Stimulated activated CD4-positive, alpha-beta T cell treated with anti-CD3 and anti-CD28 coated beads, TNF-alpha, amount 100 ng/mL, for 24 hours (primary cell): ENCODE measurements at regions not wholly inside any gene's neighbourhood (a gene's known extent, or its start where the extent isn't known, plus 50 kb on each side); places are given as distances from the start of the nearest gene placed in this dataset.

Experiments used
- DNase-seq, 3 experiments: peaks; one replicate each; pipeline ENCODE4 v3.0.0-alpha.2; 2020; ENCODE audit warnings: low read depth in 3 of 3

DNA sequence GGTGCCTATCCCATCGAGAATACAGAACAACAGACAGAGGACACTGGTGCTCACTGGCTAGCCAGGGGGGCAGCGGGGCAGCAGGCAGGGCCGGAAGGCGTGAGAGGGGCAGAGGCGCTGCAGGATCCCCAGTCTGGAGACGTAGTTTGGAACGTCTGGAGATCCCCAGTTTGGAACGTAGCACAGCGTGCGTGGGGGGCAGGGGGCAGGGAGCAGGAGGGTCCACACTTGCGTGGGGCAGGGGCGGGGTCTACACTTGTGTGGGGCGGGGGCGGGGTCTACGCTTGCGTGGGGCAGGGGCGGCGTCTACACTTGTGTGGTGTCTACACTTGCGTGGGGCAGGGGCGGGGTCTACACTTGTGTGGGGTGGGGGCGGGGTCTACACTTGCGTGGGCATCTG lies 107.2 kb downstream of the DACT2 start:
- DNase-seq, result no peak

DNA sequence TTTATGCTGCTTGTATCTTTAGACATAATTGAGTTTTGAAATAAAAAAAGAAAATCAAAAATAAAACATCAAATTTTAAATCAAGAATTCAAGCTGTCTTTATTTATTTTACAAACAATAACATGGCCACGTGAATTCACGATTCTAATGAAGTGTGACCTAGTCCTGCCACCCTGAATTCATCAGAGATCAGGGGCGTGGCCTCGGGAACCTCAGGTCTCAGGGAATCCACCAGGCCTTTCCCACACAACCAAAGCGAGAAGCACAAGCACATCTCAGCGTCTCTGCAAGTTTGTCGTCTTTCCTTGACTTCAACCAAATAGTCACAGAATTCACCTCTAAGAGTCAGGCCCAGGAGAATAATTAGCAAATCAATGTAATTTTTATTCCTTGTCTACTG lies 107.9 kb downstream of the DACT2 start:
- DNase-seq, result no peak

DNA sequence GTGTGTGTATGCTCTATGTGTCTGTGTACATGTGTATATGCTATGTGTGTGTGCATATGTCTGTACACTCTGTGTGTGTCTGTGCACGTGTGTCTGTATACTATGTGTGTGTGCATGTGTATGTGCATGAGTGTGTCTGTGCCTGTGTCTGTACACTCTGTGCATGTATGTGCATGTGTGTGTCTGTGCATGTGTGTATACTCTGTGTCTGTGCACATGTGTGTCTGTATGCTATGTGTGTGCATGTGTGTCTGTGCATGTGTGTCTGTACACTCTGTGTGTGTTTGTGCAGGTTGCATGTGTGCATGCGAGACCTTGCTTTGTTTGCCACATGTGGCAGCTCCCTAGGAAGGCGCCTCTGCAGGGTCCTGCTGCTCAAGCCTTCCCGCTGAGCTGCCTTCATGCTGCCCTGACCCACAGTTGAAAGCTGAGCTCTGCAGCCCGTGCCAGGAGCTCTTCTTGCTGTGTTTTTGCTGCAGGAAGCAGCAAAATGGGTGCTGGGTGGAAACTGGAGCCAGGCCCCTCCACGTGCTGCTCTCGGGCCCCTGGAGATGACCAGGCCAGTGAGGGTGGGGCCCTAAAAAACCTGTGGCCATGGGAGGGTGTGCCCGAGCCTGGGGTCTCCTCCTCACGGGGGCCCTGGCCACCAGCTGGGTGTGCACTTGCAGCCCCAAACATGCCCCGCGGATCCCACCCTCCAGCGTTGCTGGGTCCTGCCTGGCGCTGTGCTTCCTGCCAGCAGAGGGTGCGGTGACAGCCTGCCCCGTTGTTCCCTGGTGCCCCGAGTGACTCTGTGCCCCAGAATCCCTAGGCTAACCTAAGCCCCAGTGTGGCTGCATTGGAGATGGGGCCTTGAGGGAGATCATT lies 109.1 kb downstream of the DACT2 start:
- DNase-seq, result no peak

DNA sequence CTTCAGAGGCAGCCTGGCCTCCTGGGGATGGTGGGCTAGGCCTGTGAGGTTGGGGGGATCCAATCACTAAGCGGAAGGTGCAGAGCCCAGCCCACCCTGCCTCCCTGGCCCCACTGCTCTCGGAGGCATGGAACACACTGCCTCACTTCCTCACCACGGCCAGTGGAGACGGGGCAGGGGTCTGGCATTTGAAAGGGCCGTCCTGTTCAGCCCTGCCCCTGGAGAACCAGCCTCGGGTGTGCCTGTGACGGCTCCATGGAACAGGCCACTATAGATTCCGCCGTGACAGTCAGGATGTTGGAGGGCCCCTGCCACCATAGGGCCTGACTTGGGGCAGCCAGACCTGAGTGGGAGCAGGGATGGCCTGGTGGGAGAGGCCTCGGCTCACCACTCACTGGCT lies 110.2 kb downstream of the DACT2 start:
- no peak for DNase-seq

DNA sequence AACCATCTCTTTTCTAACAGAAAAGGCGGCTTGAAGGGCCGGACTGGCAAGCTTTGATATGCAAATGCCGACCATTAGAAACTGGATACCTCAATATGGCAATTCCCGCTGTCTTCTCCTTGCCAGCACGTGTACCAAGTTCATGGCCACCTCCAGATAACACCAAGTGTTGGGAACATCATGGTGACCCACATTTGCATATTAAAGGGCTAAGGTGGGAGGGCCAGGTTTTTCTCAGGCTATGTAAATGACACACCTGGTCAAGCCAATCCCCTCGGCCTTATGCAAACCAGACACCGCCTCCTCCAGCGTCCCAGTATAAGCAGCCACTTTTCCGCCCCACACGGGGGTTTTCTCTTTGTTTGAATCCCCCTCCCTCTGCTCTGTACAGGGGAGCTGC lies 110.7 kb downstream of the DACT2 start:
- no peak for DNase-seq

DNA sequence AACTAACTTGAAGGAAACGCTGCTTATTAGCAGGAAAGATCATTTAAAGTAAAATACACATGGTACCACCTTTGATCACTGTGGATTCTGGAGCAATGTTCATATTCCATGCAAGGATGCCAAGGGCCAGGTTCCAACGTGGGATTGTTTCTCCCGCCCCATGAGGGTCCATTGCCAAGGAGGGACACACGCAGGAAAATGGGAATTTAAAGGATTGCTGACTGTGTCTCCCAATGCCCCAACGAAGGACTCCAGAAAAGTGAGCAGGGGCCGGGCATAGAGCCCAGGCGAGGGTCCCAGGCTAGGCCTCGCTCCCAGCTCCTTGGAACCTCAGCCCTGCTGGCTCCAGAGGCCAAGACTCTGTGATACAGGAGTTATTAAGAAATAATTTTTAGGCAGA lies 111.2 kb downstream of the DACT2 start:
- no peak for DNase-seq

DNA sequence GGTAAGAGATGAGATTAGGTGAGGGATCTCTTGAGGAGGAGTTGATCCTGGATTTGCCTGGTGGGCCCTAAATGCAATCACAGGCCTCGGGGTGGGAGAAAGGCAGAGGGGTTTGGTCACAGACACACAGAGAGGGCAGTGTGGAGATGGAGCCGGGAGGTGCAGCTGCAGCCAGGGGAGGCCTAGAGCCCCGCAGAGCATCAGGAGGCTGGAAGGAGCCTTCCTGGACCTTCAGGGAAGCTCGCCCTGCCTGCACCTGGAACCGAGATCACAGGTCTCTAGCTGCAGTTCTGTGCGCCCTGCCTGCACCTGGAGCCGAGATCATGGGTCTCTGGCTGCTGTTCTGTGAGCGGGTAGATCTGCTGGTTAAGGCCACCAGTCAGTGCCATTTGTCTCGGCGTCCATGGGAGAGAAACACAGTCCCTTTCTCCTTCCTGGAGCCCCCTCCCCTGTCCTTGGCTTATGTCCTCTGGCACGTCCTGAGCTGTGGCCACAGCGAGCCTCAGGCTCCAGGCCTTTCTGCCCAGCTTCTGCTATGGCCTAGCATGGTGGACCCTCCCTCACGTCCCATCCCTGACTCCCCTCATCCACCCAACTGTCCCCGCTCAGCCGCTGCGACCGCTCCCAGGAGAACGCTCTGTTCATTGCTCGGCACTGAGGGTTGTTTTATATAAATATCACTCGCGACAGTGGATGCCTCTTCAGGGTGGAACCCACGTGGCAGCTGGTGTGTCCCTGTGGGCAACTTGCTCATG lies 112.0 kb downstream of the DACT2 start:
- no peak for DNase-seq

DNA sequence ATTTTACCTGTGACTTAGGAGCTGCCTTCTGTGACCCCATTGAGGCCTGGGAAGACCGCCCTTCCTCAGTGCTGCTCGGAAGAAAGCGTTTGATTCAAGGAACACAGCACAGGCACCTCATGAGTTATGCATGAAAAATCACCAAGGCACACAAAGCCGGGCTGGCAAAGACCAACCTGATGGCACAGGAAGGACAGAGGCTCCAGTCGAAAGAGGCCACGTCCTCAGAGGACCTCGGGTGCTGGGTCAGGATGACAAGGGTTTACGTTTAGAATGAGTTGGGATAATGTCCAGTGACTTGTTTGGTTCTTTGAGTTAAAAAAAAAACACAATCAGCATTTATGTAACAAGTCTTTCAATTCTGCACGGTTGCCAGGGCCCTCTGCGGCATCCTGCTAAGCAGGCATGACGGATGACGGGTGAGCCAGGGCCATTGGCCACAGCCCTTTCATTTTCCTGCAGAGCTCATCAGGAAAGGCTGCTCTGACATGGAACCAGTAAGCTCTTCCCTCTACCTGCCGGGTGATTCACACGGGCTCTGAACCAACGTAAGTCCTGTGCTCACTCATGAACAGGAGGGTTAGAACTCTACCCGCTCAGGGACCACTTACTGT lies 112.8 kb downstream of the DACT2 start:
- DNase-seq, result no peak

- no peak for DNase-seq
Measured at GRCh38 chr6:168206186-168206585, 113.4 kb downstream of the DACT2 start.

DNA sequence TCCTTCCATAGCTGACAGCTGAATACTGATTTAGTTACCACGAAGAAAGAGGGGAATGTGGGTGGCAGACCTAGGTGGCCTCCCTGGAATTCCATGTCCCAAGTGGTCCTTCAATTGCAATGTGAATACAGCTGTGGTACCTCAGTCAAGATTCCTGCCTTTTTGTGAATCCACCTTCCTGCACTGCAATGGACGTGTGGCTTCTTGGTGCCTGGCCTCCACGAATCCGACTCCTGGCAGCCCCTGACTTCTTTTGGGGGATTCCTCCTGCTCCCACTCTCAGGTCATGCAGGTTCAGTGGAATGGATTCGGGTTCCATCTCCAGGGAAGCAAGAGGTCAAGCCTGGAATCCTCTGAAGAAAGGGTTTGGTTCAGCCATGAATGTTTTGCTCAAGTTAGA lies 117.8 kb downstream of the DACT2 start:
- no peak for DNase-seq

DNA sequence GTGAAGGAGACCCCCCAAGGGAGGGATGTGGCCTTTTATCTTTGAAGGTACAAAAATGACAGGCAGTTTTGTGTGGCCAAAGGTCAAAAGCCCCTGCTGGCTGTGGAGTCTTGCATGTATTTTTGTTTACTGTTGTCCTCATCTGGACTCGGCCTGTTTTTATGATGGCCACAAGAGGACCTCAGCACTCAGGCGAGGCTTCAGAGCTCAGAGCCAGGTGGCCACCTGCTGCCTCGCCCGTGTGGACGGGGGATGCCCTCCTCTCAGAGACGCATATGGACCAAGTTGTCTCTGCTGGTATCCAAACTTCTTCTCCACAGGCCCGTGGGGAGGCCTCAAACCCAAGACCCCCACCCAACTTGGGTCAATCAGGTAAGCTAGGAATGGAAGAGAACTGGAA lies 118.2 kb downstream of the DACT2 start:
- no peak for DNase-seq

- DNase-seq, result no peak
Measured at GRCh38 chr6:168200571-168201134, 118.9 kb downstream of the DACT2 start.

DNA sequence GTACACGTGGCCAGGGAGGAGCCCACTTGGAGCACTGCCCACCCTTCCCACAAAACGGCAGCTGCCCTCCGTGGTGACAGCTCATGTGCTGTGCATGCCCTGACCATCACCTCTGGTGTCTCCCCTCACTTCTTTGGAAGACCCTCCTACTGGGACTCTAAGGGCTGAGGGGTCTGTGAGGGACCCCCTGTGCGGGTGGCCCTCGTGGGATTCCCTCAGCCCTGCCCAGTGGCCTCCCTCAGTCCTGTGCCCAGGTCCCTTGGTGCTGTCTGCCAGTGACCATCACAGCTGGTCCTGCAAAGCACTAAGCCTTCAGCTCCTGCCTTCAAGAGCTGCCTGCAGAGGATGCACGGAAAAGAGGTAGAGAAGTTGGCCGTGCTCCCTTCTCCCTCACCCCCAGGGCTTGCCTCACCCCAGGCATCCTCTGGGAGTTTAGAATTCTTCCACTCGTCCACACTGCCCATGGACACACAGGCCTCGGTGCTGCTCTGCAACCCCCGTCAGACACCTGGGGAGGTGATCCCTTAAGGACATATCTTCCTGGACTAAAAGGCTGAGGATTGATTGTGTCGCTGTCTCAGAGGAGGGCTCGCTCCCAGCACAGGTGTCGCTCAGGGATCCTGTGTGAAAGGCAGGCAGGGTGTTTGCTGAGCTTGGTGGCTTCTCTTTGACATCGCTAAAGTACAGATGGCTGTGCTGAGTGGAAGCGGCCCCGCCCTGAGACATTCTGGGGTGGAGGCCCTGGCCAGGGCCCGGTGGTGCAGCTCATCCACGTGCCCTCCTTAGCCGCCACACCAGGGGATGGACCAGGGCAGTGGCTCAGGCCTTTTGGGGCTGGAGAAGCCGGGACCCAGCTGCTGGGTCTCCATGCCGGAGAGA lies 119.5 kb upstream of the FRMD1 start:
- DNase-seq, result no peak

- DNase-seq, result no peak
Measured at GRCh38 chr6:168197636-168198301, 118.8 kb upstream of the FRMD1 start.

DNA sequence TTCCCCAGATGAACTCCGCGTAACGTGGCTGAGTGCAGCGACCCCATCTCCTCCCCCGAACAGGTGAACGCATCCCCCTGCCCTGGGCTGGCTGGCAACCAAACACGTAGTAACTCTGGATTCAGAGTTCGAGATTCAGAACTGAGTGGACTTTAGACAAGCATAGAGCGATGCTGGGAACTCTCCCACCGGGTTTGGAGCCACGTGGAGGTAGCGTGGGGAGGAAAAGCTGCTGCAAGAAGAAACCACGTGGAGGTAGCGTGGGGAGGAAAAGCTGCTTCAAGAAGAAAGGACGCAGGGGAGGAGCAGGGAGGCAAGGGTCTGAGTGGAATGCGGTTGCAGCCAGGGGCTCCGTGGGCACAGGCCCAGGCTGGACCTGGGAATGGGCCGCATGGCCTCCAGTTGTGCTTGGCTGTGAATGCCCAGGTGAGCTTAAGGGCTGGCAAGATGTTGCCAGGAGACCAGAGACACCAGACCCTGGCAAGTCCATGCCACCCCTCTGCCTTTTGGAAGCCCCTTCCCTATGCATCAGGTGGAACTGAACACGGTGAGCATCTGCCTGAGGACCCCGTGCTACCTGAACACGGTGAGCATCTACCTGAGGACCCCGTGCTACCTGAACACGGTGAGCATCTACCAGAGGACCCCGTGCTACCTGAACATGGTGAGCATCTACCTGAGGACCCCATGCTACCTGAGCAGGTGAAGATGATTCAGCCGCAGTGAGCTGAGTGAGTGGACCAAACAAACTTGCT lies 118.0 kb upstream of the FRMD1 start:
- DNase-seq, result no peak

DNA sequence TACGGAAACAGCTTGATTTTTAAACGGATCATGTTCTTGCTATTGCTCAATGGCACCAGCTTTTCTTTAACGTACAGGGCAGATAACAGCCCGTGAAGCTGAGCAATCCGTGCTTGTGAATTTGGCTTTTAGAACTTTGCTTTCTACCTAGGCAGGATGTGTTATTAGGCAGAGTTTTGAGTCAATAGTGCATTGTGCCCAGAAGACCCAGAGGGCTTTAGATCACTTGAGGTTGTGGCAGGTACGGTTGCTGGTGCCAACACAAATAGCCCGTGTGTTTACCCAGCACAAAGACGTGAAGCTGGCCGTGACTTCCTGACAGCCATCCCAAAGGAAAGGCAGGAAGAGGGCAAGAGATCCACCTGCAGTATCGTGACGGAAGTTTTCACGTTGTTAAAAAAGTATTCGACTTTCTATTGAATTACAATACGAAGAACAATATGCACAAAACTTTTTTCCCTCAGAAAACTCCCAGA lies 117.4 kb upstream of the FRMD1 start:
- DNase-seq, result no peak

DNA sequence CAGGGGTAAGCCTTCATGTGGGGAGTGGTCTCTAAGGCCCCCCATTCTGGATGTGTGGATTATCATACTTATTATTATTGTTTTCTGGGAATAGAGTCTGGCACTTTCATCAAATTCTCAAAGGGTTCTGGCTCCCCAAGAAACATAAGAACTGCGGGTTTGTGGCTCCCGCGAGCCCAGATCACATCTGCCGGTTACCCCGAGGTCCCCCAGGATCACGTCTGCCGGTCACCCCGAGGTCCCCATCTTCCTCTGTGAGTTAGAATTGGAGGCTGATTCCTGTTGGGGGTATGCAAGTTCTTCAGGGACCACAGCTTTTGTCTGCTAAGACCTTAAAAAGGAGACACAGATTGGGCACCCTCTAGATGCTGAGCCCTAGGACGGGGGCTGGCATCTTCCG lies 116.7 kb upstream of the FRMD1 start:
- DNase-seq, result no peak

DNA sequence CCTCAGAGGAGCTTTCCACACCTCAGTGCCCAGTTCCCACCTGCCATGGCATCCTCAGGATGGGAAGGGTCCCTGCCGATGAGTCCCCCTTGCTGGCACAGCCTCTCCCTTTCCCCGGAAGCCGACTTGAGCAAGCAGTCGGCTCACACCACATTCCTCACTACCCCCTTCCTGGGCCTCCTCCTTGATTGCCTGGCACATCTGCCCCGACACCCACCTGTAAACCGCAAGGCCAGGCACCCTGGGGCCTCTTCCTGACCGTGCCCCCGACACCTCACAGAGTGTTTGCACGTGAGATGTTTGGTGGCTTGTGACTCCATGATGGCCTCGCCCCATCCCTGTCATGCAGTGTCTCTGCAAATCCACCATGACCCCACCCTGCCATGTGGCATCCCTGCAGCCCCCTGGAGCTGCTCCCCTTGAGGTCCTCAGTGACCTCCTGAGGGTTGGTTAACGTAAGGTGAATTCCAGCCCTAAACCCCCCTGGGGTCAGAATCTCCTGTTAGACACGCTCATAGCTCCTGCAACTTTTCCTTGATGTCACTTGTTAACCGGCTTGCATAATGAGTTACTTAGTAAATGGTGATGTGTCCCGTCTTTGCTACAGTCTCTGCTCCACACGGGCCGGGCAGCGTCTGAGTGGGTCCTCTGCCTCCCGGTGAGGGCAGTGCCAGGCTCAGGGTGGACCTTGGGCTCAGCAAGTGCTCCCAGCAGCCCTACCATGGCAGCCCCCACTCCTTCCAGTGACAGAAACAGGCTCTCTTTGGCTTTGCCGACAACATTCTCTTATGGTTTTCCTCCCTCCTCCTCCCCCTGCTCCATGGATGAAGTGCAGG lies 115.9 kb upstream of the FRMD1 start:
- DNase-seq, result no peak
